DLD1 (cell line): ENCODE measurements at regions not wholly inside any gene's neighbourhood (a gene's known extent, or its start where the extent isn't known, plus 50 kb on each side); places are given as distances from the start of the nearest gene placed in this dataset.

Experiments
- in situ Hi-C: cut with HindIII; loops from 2 replicates; pipeline ENCODE4 v1.10.0; 2017; ENCODE audit warnings: low sequenced_read_pairs

DNA sequence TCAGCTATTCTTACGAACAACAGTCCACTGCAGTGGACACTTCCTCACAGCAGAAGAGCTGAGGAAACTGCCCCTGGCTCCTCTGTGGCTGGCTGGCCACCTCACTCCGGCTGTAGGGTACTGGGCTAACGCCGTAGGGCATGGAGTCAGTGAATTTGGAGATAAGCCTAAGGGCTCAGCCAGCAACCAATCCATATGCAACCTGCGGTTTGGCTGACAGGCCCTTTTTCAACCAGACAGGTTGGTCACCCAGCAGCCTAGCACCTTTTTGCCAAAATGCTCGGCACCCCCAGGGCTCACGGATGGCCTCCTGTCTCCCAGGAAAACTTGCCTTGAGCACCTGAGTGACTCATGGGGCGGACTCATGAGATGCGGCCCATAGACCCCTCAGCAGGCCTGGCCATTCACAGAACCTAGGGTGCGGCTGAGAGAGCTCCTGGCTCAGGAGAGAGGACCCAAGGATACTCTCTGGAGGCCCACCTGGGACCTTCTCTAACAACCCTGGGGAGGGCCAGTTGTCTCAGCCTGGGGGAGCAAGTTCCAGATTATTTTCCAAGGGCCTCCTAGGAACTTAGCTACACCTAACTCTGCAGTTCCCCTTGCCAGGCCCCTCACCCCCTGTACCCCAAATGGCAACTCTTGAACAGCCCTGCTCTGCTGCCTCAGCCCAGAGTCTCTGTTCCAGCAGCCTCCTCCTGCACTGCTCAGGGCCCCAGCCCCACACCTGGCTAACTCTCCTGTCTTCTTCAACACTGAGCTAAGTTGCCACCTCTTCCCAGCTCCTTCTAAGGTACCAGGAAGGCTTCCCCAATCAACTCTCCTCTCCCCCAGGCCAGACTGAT, 252.1 kb downstream of the CYP26B1 start:
- in situ Hi-C loops = no loop called here

DNA sequence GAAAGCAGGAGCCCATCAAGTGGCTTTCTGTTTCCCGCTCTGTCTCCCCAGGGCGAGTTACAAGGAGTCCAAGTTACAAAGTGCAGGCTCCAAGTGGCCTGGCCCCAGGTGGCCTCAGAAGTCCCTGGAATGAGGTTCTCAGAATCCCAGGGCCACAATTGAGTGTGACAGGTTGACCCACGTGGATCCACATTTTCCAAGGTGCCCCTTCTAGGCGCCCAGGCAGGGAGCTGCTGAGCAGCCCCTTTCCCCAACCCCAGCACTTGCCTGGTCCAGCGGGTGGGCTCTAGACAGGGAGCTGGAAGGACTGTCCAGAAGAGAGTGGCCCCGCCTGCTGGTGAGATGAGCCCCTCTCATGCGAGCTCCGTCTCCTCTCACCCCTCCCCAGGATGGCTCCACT, 253.4 kb downstream of the CYP26B1 start:
- in situ Hi-C loops = no loop called here

DNA sequence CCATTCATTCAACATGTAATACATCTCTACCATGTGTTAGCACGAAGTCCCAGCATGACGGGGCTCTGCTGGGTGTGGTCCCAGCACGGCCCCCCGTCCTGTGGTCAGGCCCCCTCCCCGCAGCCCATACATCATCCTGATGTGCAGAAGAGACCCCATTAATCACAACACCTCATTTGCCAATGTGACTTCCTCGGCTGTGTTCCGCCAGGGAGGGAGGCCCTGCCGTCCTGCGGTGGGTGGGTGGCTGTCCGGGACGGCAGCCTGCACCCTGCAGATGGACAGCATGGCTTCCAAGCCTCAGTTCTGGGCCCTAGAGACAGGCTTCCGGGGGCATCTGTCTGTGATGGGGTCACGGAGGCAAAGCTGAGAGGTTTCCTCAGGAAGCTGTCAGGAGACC, 254.0 kb downstream of the CYP26B1 start:
- in situ Hi-C loops = no loop called here

GRCh38 chr2:71892896-71893295, 254.8 kb downstream of the CYP26B1 start:
- in situ Hi-C loops = no loop called here

DNA sequence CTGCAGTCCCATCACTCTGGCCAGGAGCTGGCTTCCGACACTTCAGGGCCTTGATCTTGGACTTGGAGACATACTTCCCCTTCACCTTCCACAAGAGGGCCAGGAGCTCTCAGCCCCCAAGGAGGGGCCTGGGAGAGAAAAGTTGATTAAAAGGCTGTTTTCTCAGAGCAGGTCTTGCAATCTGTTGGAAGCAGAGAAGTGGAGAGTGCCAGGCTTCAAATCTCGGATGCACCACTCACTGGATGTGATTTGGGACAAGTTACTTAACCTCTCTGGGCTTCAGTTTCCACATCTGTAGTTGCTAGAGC, 255.3 kb downstream of the CYP26B1 start:
- in situ Hi-C loops = no loop called here

GRCh38 chr2:71891719-71892422, 255.8 kb downstream of the CYP26B1 start:
- in situ Hi-C loops = no loop called here

GRCh38 chr2:71891155-71891554, 256.5 kb downstream of the CYP26B1 start:
- in situ Hi-C loops = no loop called here

DNA sequence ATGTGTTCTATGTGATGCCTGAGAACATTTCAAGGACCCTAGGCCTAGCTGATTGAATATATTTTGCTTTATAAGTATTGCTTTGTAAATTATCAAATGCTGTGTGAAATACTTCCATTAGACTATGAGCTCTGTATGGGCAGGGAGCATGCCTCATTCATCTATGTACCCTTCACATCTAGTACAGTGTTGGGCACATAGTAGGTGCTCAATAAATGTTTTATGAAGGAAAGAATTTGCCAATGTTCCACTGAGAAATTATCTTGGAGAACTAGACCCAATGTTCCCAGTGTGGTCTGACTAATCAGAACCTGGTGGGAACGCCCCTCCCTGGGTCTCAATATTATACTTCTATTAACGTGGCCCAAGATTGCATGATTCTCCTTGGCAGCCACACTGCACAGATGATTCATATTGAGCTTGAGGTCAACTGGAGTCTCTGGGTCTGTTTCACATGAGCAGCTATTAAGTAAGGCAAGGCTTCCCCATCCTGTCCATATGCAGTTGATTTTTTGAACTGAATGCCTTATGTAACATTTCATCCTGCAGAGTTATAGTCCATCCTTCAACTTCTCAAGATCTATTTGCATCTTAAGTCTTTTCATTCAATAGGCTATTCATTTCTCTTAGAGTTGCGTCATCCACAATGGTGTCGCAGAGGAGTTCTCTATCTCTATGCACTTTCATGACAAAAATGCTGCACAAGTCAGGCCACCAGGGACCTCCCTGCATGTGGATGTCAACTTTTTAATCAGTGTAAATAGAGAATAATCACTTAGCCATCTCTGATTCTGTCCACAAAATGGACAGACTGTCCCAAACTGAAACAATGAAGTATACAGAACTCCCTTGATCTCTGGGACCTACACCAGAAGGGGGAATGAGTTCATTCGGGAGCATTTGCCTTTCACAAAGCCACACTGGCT, 257.6 kb downstream of the CYP26B1 start:
- in situ Hi-C loops = no loop called here

GRCh38 chr2:71888751-71889445, 258.8 kb downstream of the CYP26B1 start:
- in situ Hi-C loops = no loop called here

- in situ Hi-C loops = no loop called here
Measured at GRCh38 chr2:71887196-71887595, 260.5 kb downstream of the CYP26B1 start.

GRCh38 chr2:71886241-71886640, 261.4 kb downstream of the CYP26B1 start:
- in situ Hi-C loops = no loop called here

DNA sequence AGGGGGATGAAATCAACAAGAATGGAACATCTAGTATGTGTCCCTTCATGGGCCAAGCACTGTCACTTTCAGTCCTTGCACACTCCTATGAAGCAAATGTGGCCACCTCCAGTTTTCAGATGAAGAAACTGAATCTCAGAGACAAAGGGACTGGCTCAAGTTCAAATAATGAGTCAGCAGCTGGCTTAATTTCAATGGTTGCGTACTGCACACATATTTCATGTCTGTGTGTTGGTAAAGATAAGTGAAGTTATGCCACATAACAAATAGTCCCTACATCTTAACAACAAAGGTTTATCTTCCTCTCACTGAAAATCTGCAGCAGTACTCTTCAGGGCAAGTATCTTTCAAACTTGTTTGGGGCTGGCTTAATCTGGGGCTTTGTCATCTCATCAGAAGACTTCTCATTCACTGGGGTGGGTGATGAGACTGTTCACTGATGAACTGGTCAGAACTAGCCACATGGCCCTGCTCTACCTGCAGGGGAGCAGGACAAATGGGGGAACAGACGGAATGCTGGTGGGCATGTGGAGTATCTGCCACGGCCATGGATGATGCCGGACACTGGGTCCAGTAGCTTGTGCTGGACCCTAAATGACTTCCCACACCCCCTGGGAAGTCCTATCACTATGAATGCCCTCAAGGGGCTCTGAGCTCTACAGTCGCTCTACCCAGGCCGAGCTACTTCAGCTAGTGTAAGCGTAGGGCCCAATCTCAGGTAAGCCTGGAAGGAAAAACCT, 263.2 kb downstream of the CYP26B1 start:
- in situ Hi-C loops = no loop called here

GRCh38 chr2:71882949-71883472, 264.7 kb downstream of the CYP26B1 start:
- in situ Hi-C loops = no loop called here

DNA sequence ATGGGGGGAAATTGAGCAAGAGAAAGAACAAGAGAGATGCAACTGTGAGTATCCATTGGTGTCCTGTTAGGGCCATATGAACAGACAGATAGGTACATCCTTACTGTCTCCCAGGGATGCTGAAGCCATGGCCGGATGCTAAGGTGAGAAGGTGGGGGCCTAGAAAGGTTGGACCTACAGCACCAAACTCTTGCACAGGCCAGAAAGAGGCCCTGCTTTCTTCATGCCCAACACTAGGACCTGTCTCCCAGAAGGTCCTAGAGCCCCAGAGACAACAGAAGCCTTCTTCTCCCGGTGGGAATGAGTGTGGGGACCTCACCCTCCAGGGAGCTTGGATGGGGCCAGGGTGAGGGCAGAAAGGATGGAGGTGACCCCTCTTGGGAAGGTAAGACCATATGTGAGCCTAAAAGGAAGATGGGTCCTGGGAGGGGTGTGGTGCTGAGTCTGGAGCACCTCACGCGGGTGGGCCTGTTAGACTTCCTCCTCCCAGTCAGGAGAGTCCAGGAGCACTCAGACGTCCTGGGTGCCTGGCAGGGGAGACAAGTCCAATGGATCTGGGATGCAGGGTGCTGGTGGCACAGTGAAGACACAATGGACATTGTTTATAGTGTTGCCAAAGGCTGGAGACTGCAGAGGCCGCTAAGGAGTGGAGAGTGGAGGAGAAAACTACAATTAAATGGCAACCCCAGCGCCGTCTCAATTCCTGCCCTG, 265.3 kb downstream of the CYP26B1 start:
- in situ Hi-C loops = no loop called here

DNA sequence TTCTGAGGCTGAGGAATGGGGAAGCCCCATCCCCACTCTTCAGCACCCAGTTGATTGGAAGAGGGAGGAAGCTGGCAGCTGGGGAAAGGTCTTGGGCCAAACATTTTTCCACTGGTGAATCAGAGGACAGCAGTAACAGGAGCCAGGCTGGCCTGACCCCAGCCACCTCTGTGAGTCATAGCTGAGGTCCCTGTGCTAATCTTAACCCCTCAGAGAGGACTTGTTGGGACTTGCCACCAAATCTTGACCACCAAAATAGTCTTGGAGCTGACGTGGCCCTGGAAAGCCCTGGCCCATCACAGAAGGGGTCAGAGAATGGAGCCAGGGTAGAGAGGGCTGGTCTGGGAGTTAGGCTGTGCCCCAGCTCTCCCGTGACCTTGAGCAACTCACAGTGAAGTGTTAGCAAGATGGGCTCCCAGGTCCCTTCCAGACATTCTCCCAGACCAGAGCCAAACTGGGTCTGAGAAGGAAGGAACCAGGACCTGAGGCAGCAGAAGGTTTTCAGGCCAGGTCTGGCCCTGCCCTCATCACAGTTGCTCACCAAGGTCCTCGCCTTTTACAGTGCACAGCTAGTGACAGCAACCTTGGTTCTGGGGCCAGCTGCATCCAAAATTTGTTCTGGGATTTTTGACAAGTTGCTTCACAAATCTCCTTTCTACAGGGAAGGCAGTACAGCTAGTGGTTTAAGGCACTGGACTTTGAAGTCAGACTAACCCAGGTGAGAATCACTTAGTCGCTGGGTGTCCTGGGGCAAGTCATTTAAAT, 266.6 kb downstream of the CYP26B1 start:
- in situ Hi-C loops = no loop called here

DNA sequence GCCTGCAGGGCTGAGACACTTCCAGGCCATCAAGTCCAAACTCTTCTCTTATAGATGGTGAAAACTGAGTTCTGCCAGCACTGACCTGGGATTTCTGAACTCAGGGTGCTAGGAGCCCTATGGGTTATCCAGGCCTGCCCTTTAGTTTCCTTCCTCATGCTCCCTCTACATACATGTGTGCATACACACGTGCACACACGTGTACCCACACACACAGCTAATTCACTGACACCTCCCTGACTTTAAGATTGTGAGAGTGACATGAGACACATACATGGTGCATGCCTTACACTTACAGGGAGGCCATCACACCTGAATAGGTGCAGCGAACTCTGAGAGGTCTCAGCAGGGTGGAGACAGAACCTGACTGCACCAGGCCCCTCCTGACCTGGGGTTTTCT, 267.4 kb downstream of the CYP26B1 start:
- in situ Hi-C loops = no loop called here

GRCh38 chr2:71879509-71880184, 268.0 kb downstream of the CYP26B1 start:
- in situ Hi-C loops = no loop called here
